CD14-positive monocyte (primary cell): ENCODE measurements at regions not wholly inside any gene's neighbourhood (a gene's known extent, or its start where the extent isn't known, plus 50 kb on each side); places are given as distances from the start of the nearest gene placed in this dataset.
A peak's percentile ranks its signal among the peaks of the same experiment; 100 is the strongest.

Experiments used
- DNase-seq, 3 donors: peaks; one replicate each; pipeline ENCODE4 v3.0.0-alpha.2; 2011 to 2022
- H2AFZ ChIP-seq: 2 replicates; pipeline ENCODE4 v1.6.0; 2012; ENCODE audit warnings: mild to moderate bottlenecking, low read depth, low read length, inconsistent platforms; ENCODE audit not compliant: insufficient read depth, poor library complexity, severe bottlenecking
- H3K27ac ChIP-seq, 2 donors: 1 replicate in 1 of 2; 2 replicates in 1 of 2; pipeline ENCODE4 v1.5.1; 2012 to 2013; ENCODE audit warnings: low read length in 2 of 2, control low read depth in 1 of 2, inconsistent platforms in 1 of 2, low read depth in 1 of 2, mild to moderate bottlenecking in 1 of 2
- H3K27me3 ChIP-seq, 2 donors: one replicate each; pipeline versions ENCODE4 v1.6.0 to v1.6.1; 2011 to 2013; ENCODE audit warnings: low read length in 2 of 2; ENCODE audit not compliant: control insufficient read depth in 2 of 2, insufficient read depth in 2 of 2
- H3K36me3 ChIP-seq, 2 donors: replicated peaks in 1 of 2; 1 replicate in 1 of 2; 2 replicates in 1 of 2; pipeline versions ENCODE4 v1.5.1 to v1.6.1; 2012 to 2013; ENCODE audit warnings: low read length in 2 of 2, control low read depth in 1 of 2, inconsistent platforms in 1 of 2, mild to moderate bottlenecking in 1 of 2; ENCODE audit not compliant: insufficient read depth in 2 of 2, control insufficient read depth in 1 of 2
- H3K4me1 ChIP-seq, 2 donors: 1 replicate in 1 of 2; 2 replicates in 1 of 2; pipeline versions ENCODE4 v1.5.1 to v1.6.1; 2012 to 2013; ENCODE audit warnings: low read length in 2 of 2, control low read depth in 1 of 2, inconsistent platforms in 1 of 2, mild to moderate bottlenecking in 1 of 2, moderate library complexity in 1 of 2; ENCODE audit not compliant: insufficient read depth in 2 of 2, control insufficient read depth in 1 of 2
- H3K4me2 ChIP-seq: replicated peaks from 2 replicates; pipeline ENCODE3; 2012; ENCODE audit warnings: low read length, moderate library complexity, mild to moderate bottlenecking; ENCODE audit not compliant: poor library complexity, severe bottlenecking; ENCODE audit errors: extremely low read depth
- H3K4me3 ChIP-seq, 3 experiments: fragments of 200-600 bp in 1 of 3; sonication (generic) in 1 of 3; replicated peaks in 1 of 3; 1 replicate in 2 of 3; 2 replicates in 1 of 3; pipeline ENCODE4 v1.5.1; 2011 to 2013; ENCODE audit warnings: low read length in 3 of 3, mild to moderate bottlenecking in 3 of 3, control low read depth in 2 of 3, low read depth in 2 of 3, inconsistent platforms in 1 of 3, moderate library complexity in 1 of 3
- H3K79me2 ChIP-seq: 2 replicates; pipeline ENCODE4 v1.6.0; 2012; ENCODE audit warnings: mild to moderate bottlenecking, control low read depth, inconsistent platforms, low read length, moderate library complexity; ENCODE audit not compliant: insufficient read depth
- H3K9ac ChIP-seq: 2 replicates; pipeline ENCODE4 v1.6.0; 2017; ENCODE audit warnings: low read length, mild to moderate bottlenecking; ENCODE audit not compliant: insufficient read depth, poor library complexity, severe bottlenecking
- H3K9me3 ChIP-seq, 2 donors: replicated peaks in 1 of 2; 1 replicate in 1 of 2; 2 replicates in 1 of 2; pipeline versions ENCODE4 v1.5.1 to v1.6.1; 2012 to 2013; ENCODE audit warnings: low read length in 2 of 2, control low read depth in 1 of 2; ENCODE audit not compliant: control insufficient read depth in 1 of 2, insufficient read depth in 1 of 2
- H4K20me1 ChIP-seq: 2 replicates; pipeline ENCODE4 v1.6.0; 2012; ENCODE audit warnings: mild to moderate bottlenecking, low read length, control low read depth, moderate library complexity; ENCODE audit not compliant: insufficient read depth
- H3K27ac Mint-ChIP-seq, 7 donors: one replicate each; pipeline ENCODE4 v1.8.0; 2020; ENCODE audit warnings: mild to moderate bottlenecking in 7 of 7, mixed read lengths in 7 of 7, moderate library complexity in 6 of 7, inconsistent platforms in 2 of 7
- H3K27me3 Mint-ChIP-seq, 3 donors: one replicate each; pipeline ENCODE4 v1.8.0; 2021 to 2022; ENCODE audit warnings: low read depth in 3 of 3, mild to moderate bottlenecking in 3 of 3, mixed read lengths in 3 of 3, moderate library complexity in 3 of 3, inconsistent platforms in 1 of 3
- H3K36me3 Mint-ChIP-seq, 2 donors: one replicate each; pipeline ENCODE4 v1.8.0; 2020; ENCODE audit warnings: mixed read lengths in 2 of 2, inconsistent platforms in 1 of 2, mild to moderate bottlenecking in 1 of 2
- H3K4me1 Mint-ChIP-seq: one replicate; pipeline ENCODE4 v1.8.0; 2020; ENCODE audit warnings: mild to moderate bottlenecking, mixed read lengths
- H3K4me3 Mint-ChIP-seq, 2 donors: one replicate each; pipeline ENCODE4 v1.8.0; 2020; ENCODE audit warnings: mild to moderate bottlenecking in 2 of 2, mixed read lengths in 2 of 2, moderate library complexity in 1 of 2
- H3K9me3 Mint-ChIP-seq, 7 donors: one replicate each; pipeline ENCODE4 v1.8.0; 2020 to 2022; ENCODE audit warnings: mixed read lengths in 7 of 7, mild to moderate bottlenecking in 6 of 7, moderate library complexity in 6 of 7, inconsistent platforms in 2 of 7
- CTCF ChIP-seq: fragments of 200-600 bp; IDR thresholded peaks from one replicate; pipeline ENCODE4 v1.8.0; 2022; ENCODE audit warnings: antibody characterized with exemption, mild to moderate bottlenecking
- WGBS: methylation state at CpG from one replicate; pipeline ENCODE4 v1.1.5; 2013; ENCODE audit warnings: missing lambda C conversion rate; ENCODE audit not compliant: insufficient coverage; 5-methylcytosine and 5-hydroxymethylcytosine counted together
- intact Hi-C, 2 donors: fragments of 100-400 bp; cut with micrococcal nuclease; formaldehyde crosslinking; loops; one replicate each; pipeline versions ENCODE4 v1.15.0 to v1.15.1; 2023

- Histone ChIP-seq H4K20me1 (no peaks in the 10 kb centered on the region), H2AFZ (no peak overlapping the region), H3K36me3 (no peaks in the 10 kb centered on the region), H3K9ac (no peak overlapping the region), H3K79me2 (no peaks in the 10 kb centered on the region), H3K27me3 (no peaks in the 10 kb centered on the region), H3K27ac (no peak overlapping the region), H3K9me3 (no peaks in the 10 kb centered on the region), H3K4me1 (peaks cover 19 to 24% of the 10 kb centered on the region in 2 donors), H3K4me3 (no peak overlapping the region), H3K4me2 (no peak overlapping the region)
- peaks cover 25% of the 10 kb centered on the region for H3K4me1 Mint-ChIP-seq
- H3K9me3 Mint-ChIP-seq, result no peaks in the 10 kb centered on the region
- H3K27me3 Mint-ChIP-seq, result peaks cover 0 to 6% (median 5%) of the 10 kb centered on the region in 3 donors
- no peak overlapping the region for H3K4me3 Mint-ChIP-seq
- TF ChIP-seq CTCF, result no peak
- H3K27ac Mint-ChIP-seq, result no peak overlapping the region
- peaks cover 0 to 5% of the 10 kb centered on the region in 2 donors for H3K36me3 Mint-ChIP-seq
- intact Hi-C loops, result no loop called here
- DNase-seq, result no peak
- WGBS, result no CpG with 5 or more reads among the region's 1 CpG
Measured at GRCh38 chr12:91880528-91880927, 265.1 kb downstream of the BTG1 start.

GRCh38 chr12:91877456-91878235 lies 268.0 kb downstream of the BTG1 start:
- Histone ChIP-seq H3K9ac (peak overlapping the region; percentile 35), H3K4me3 (no peak overlapping the region), H2AFZ (no peak overlapping the region), H3K79me2 (no peaks in the 10 kb centered on the region), H3K27ac (peak overlapping the region in 1 of 2 donors; percentile 89), H3K36me3 (no peaks in the 10 kb centered on the region), H3K4me1 (peaks cover 20 to 28% of the 10 kb centered on the region in 2 donors), H3K9me3 (no peaks in the 10 kb centered on the region), H4K20me1 (no peaks in the 10 kb centered on the region), H3K4me2 (peak overlapping the region; percentile 26), H3K27me3 (no peaks in the 10 kb centered on the region)
- peak; percentile 51 to 79 (median 73) for DNase-seq
- H3K36me3 Mint-ChIP-seq, result peaks cover 0 to 5% of the 10 kb centered on the region in 2 donors
- peaks cover 25% of the 10 kb centered on the region for H3K4me1 Mint-ChIP-seq
- H3K27me3 Mint-ChIP-seq, result peaks cover 0 to 5% (median 4%) of the 10 kb centered on the region in 3 donors
- no peak for TF ChIP-seq CTCF
- H3K4me3 Mint-ChIP-seq, result peak overlapping the region in 1 of 2 donors; percentile 62
- intact Hi-C loops, result loop anchor here (5.0 to 10.0 kb wide), 4 partner anchors 257 to 717 kb away; partner anchors contain the start of gene BTG1 (in 1 of the 2)
- H3K9me3 Mint-ChIP-seq, result peaks cover 0 to 4% (median 0%) of the 10 kb centered on the region in 7 donors
- peak overlapping the region; percentile 87 to 97 (median 93) for H3K27ac Mint-ChIP-seq
- WGBS, result no CpG with 5 or more reads among the region's 5 CpGs
